Ovary (tissue), 7 donors: ENCODE measurements at regions not wholly inside any gene's neighbourhood (a gene's known extent, or its start where the extent isn't known, plus 50 kb on each side); places are given as distances from the start of the nearest gene placed in this dataset.

Source experiments
- DNase-seq, 5 donors: peaks; one replicate each; pipeline ENCODE4 v3.0.0-alpha.2; 2019 to 2020
- H3K27ac ChIP-seq, 2 donors: fragments of 200-600 bp; one replicate each; pipeline versions ENCODE4 v1.5.1 to v1.8.0; 2019 to 2022
- H3K27me3 ChIP-seq: fragments of 200-600 bp; one replicate; pipeline ENCODE4 v1.8.0; 2022
- H3K36me3 ChIP-seq: fragments of 200-600 bp; sonication (generic); one replicate; pipeline ENCODE4 v1.5.1; 2019
- H3K4me1 ChIP-seq: one replicate; pipeline ENCODE4 v1.8.1; 2013; ENCODE audit warnings: mild to moderate bottlenecking, moderate library complexity; ENCODE audit not compliant: insufficient read depth
- H3K4me3 ChIP-seq: fragments of 200-600 bp; sonication (generic); one replicate; pipeline ENCODE4 v1.5.1; 2017
- H3K9me3 ChIP-seq, 2 donors: fragments of 200-600 bp in 1 of 2; sonication (generic) in 1 of 2; one replicate each; pipeline versions ENCODE4 v1.5.1 to v1.8.1; 2013 to 2019; ENCODE audit warnings: mild to moderate bottlenecking in 1 of 2, moderate library complexity in 1 of 2
- EP300 ChIP-seq: sonication (generic); formaldehyde crosslinking; IDR thresholded peaks from one replicate; pipeline ENCODE4 v1.6.1; 2017; ENCODE audit warnings: antibody characterized with exemption
- POLR2A ChIP-seq: fragments of 450-650 bp; IDR thresholded peaks from one replicate; pipeline ENCODE4 v1.6.1; 2017; ENCODE audit warnings: antibody characterized with exemption, mild to moderate bottlenecking, moderate library complexity
- WGBS, 3 donors: extraction: QIAGEN DNeasy Blood & Tissue Kit in 1 of 3; methylation state at CpG; one replicate each; pipeline versions ENCODE4 v1.1.5 to v1.1.7; 2013 to 2017; 5-methylcytosine and 5-hydroxymethylcytosine counted together
- intact Hi-C, 4 donors: fragments of 100-400 bp; cut with DNase I; formaldehyde crosslinking; loops; one replicate each; pipeline versions ENCODE4 v1.11.0 to v1.15.1; 2022 to 2023
- TF ChIP-seq, protein P1 (sequence below), 3 donors: fragments of 450-650 bp in 2 of 3; fragments of 200-600 bp in 1 of 3; IDR thresholded peaks; one replicate each; pipeline versions ENCODE4 v1.5.1 to v1.8.0; 2016 to 2022; ENCODE audit warnings: antibody characterized with exemption in 3 of 3, mild to moderate bottlenecking in 1 of 3
- donor health status: DM: no; HTN: no; CAD: no; lungs with moderate emphysema.
- donor health status: DM: no; HTN: no; CAD: no.
- donor health status: Bipolar disorder and iron deficiency.
- donor health status: DM: no; HTN: no; CAD: no.
- donor health status: DM: yes; HTN: yes; CAD: no.

DNA sequence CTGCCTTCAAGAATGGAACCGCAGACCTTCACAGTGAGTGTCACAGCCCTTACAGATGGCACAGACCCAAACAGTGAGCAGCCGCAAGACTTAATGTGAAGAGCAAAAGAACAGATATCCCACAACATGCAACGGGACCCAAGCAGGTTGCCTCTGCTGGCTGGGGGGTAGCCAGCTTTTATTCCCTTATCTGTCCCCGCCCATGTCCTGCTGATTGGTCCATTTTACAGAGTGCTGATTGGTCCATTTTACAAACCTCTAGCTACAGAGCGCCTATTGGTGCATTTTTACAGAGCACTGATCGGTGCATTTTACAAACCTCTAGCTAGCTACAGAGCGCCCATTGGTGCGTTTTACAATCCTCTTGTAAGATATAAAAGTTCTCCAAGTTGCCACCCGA is 102.0 kb upstream of the IGF1R start:
- intact Hi-C loops = no loop called here
- no peak overlapping the region for H3K27ac ChIP-seq

DNA sequence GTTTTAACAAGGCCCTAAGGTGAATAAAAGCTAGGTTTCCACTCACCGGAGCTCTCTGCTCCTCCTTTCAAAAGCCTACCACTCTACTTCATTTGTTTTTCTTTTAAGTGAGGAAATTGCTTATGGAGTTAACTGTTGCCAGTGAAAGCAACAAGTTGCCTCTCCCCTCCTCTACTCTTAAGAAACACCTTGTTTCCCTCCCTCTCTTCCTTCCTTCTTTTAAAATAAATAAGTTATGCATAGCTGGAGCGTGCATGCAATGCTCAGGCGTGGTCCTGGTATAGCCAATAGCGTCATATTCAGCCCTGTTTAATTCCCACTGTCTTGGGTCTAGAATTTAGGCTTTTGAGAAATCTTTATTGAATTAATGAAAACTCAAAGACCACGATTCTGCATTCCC is 101.1 kb upstream of the IGF1R start:
- TF ChIP-seq EP300 = no peak
- TF ChIP-seq POLR2A = no peak
- TF ChIP-seq, protein P1, sequence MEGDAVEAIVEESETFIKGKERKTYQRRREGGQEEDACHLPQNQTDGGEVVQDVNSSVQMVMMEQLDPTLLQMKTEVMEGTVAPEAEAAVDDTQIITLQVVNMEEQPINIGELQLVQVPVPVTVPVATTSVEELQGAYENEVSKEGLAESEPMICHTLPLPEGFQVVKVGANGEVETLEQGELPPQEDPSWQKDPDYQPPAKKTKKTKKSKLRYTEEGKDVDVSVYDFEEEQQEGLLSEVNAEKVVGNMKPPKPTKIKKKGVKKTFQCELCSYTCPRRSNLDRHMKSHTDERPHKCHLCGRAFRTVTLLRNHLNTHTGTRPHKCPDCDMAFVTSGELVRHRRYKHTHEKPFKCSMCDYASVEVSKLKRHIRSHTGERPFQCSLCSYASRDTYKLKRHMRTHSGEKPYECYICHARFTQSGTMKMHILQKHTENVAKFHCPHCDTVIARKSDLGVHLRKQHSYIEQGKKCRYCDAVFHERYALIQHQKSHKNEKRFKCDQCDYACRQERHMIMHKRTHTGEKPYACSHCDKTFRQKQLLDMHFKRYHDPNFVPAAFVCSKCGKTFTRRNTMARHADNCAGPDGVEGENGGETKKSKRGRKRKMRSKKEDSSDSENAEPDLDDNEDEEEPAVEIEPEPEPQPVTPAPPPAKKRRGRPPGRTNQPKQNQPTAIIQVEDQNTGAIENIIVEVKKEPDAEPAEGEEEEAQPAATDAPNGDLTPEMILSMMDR (IDR thresholded peaks at IDR 0.05) = no peak
- Histone ChIP-seq H3K4me1 (no peaks in the 10 kb centered on the region), H3K36me3 (no peaks in the 10 kb centered on the region), H3K9me3 (no peaks in the 10 kb centered on the region), H3K4me3 (no peak overlapping the region), H3K27ac (peak overlapping the region in 1 of 2 donors; percentile 92), H3K27me3 (no peaks in the 10 kb centered on the region)
- no peak for DNase-seq
- intact Hi-C loops = no loop called here
- WGBS, 3 donors = 23 to 30% (median 24%) methylated on average over 5 of the region's 5 CpGs

More for the DNA sequence above, 102.0 kb upstream of the IGF1R start:
- 87 to 92% (median 88%) methylated on average over 9 of the region's 9 CpGs for WGBS, 3 donors
- no peaks in the 10 kb centered on the region for H3K27me3 ChIP-seq
- no peaks in the 10 kb centered on the region for H3K9me3 ChIP-seq
- no peaks in the 10 kb centered on the region for H3K4me1 ChIP-seq
- TF ChIP-seq, protein P1 (IDR thresholded peaks at IDR 0.05) = no peak
- TF ChIP-seq EP300 (no peak), POLR2A (no peak)
- no peak overlapping the region for H3K4me3 ChIP-seq
- no peak for DNase-seq
- no peaks in the 10 kb centered on the region for H3K36me3 ChIP-seq

DNA sequence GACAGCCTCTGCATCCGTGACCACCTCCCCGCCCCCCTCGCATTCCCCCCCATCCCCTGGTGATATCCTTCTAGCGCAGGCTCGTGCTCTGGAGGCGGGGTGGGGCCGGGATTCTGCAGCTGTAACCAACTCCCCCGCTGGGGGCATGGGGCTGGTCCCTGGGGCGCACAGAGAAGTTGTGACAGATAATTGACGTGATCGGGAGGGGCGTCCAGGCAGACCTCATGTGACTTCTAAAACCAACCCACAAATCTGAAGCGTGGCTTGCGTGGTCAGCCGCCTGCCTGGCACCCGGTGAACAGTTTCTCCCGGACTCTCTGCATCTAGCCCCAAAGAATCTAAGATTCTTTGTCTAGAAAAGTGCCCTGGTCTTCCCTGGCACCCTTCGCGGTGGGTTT is 100.6 kb upstream of the IGF1R start:
- Histone ChIP-seq H3K36me3 (no peaks in the 10 kb centered on the region), H3K4me3 (peak overlapping the region; percentile 52), H3K9me3 (no peaks in the 10 kb centered on the region), H3K4me1 (no peaks in the 10 kb centered on the region), H3K27ac (peak overlapping the region; percentile 83 to 92), H3K27me3 (no peaks in the 10 kb centered on the region)
- intact Hi-C loops = loop anchor here in 1 of 4 donors (2.0 kb wide), 1 partner anchor 23 kb away; no protein-coding TSS in a partner anchor
- 1 to 2% (median 1%) methylated on average over 19 of the region's 19 CpGs for WGBS, 3 donors
- peak in 4 of 5 donors; percentile 32 to 58 (median 34) for DNase-seq
- TF ChIP-seq EP300 = no peak
- TF ChIP-seq, protein P1 (IDR thresholded peaks at IDR 0.05) = no peak
- no peak for TF ChIP-seq POLR2A

DNA sequence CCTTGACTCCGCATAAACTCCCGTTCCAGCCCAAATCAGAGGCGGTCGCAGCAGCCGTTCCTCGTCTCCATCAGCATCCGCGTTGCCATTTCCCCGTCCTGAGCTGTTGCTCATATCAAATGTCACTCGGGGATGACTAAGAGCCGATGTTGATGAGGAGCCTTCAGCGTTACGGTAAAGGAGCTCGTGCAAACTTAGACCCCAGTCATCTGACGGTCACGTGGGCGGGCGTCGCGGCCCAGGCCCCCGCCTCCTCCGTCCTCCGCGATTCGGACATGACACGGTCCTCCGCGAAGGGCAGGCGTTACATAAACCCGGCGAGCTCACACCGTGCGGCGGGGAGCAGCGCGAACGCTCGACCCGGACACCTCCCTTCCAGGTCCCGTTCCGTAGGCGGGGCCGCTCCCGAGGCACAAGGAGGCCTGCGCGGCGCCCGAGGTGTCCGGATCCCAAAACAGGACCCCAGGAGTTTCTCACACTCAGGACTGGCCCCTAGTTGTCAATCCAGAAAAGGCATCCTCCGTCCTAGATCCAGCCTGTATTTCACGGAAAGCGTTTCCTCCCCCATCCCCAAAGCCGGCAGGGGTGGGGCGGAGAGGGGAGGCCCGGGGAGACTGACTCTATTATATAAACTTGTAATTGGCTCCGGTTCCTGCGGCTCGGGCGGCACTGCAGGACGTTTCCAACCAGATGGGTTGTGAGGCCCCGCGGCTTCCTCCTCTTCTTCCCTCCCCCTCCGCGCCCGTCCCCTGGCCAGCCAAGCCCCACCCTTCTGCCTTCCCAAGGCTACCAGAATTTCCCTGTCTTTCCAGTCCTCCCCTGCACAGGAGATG is 100.0 kb upstream of the IGF1R start:
- Histone ChIP-seq H3K4me1 (no peaks in the 10 kb centered on the region), H3K9me3 (no peaks in the 10 kb centered on the region), H3K4me3 (peak overlapping the region; percentile 52), H3K36me3 (no peaks in the 10 kb centered on the region), H3K27ac (peak overlapping the region; percentile 83 to 92), H3K27me3 (no peaks in the 10 kb centered on the region)
- DNase-seq = peak; percentile 76 to 84 (median 80)
- WGBS, 3 donors = 0 to 1% (median 1%) methylated on average over 60 to 65 of the region's 65 CpGs
- intact Hi-C loops = loop anchor here in 1 of 4 donors (2.0 kb wide), 1 partner anchor 24 kb away; no protein-coding TSS in a partner anchor
- TF ChIP-seq POLR2A (peak; percentile 31), EP300 (no peak)
- TF ChIP-seq, protein P1 (IDR thresholded peaks at IDR 0.05) = peak in 1 of 3 donors; percentile 8
